ENCODE measurements at regions not wholly inside any gene's neighbourhood (a gene's known extent, or its start where the extent isn't known, plus 50 kb on each side); places are given as distances from the start of the nearest gene placed in this dataset.

DNA sequence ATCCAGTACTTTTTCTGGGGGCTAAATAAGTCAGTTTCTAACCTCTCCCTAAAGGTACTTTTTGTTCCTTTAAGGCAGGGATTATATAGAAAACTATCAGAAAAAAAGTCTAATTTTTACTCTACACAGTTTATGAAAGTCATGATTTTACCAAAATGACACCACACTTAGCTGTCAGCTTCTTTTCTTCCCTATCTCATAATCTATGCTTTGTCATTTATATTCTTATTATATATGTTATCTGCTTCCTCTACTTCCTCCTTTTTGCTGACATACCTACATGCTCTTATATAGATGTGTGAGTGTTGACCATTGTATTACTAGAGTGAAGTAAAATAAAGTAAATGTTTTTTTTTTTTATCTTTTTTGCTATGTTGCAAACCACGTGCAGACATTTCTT lies 203.9 kb upstream of the CHRM2 start:
- Histone ChIP-seq H3K36me3 (no peaks in the 10 kb centered on the region), H3K9me3 (peaks cover 0 to 3% (median 0%) of the 10 kb centered on the region in 4 donors), H3K27ac (no peak overlapping the region), H3K4me3 (no peak overlapping the region), H3K4me1 (peaks cover 0 to 13% (median 3%) of the 10 kb centered on the region in 4 donors), H3K27me3 (no peaks in the 10 kb centered on the region)
- TF ChIP-seq POLR2AphosphoS5 (IDR thresholded peaks at IDR 0.05) (no peak), POLR2A (IDR thresholded peaks at IDR 0.05) (no peak), EP300 (IDR thresholded peaks at IDR 0.05) (no peak)
- TF ChIP-seq, protein P1, sequence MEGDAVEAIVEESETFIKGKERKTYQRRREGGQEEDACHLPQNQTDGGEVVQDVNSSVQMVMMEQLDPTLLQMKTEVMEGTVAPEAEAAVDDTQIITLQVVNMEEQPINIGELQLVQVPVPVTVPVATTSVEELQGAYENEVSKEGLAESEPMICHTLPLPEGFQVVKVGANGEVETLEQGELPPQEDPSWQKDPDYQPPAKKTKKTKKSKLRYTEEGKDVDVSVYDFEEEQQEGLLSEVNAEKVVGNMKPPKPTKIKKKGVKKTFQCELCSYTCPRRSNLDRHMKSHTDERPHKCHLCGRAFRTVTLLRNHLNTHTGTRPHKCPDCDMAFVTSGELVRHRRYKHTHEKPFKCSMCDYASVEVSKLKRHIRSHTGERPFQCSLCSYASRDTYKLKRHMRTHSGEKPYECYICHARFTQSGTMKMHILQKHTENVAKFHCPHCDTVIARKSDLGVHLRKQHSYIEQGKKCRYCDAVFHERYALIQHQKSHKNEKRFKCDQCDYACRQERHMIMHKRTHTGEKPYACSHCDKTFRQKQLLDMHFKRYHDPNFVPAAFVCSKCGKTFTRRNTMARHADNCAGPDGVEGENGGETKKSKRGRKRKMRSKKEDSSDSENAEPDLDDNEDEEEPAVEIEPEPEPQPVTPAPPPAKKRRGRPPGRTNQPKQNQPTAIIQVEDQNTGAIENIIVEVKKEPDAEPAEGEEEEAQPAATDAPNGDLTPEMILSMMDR (IDR thresholded peaks at IDR 0.05): no peak
- no peak for DNase-seq
- WGBS, 2 donors: 33 to 36% methylated on average over 1 of the region's 1 CpG
- intact Hi-C loops (cut with DNase I): no loop called here

DNA sequence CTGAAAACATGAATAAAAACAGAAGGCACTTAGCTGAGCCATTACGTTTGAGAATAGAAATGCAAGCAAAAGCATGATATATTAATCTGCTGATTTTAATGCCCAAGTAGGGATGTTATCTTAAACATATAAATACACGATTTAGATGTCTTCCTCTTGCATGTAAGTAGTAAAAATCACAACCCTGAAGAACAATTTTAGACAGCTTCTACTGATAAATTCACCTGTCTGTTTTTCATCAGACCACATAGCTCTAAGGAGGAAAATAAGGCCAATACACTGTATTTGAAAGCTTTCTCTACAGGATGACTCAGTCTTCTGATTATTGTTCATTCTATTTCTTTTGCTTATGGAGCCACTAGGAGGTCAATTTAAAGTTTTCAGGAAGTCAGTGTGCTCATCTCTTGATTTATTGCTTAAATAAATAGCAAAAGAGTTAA lies 210.9 kb upstream of the CHRM2 start:
- WGBS, 2 donors: 57 to 65% methylated on average over 2 of the region's 2 CpGs
- intact Hi-C loops (cut with DNase I): no loop called here

DNA sequence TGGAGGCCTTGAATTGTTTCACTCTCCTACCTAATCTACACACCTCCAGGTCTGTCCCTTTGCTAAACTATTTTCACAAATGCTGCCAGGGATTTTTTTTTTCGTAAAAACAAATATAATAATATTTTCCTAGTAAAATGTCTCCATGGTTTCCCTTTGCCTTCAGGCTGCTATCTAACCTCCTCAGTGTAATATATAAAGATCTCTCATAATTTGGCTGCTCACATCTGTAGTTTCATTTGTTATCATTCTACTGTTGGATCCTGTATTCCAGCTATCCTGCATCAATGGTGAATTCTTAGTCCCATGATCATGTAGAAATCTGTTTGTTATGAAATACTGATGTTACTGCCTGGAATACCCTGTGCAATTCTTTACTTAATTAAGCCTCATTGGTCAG lies 211.9 kb upstream of the CHRM2 start:
- intact Hi-C loops (cut with DNase I): no loop called here
- H3K4me1 ChIP-seq: peaks cover 0 to 42% (median 25%) of the 10 kb centered on the region in 4 donors
- H3K27me3 ChIP-seq: no peaks in the 10 kb centered on the region
- 90 to 97% methylated on average over 1 of the region's 1 CpG for WGBS, 2 donors
- no peak overlapping the region for H3K4me3 ChIP-seq
- DNase-seq: no peak
- H3K27ac ChIP-seq: peak overlapping the region in 2 of 4 donors; percentile 53 to 57
- TF ChIP-seq, protein P1 (IDR thresholded peaks at IDR 0.05): no peak
- H3K9me3 ChIP-seq: no peaks in the 10 kb centered on the region
- H3K36me3 ChIP-seq: no peaks in the 10 kb centered on the region

More for the DNA sequence above, 210.9 kb upstream of the CHRM2 start:
- H3K9me3 ChIP-seq: no peaks in the 10 kb centered on the region
- H3K27ac ChIP-seq: peak overlapping the region in 3 of 4 donors; percentile 16 to 57 (median 53)
- no peak for DNase-seq
- no peaks in the 10 kb centered on the region for H3K36me3 ChIP-seq
- no peak overlapping the region for H3K4me3 ChIP-seq
- H3K4me1 ChIP-seq: peaks cover 0 to 35% (median 20%) of the 10 kb centered on the region in 4 donors
- no peaks in the 10 kb centered on the region for H3K27me3 ChIP-seq
- TF ChIP-seq POLR2AphosphoS5 (IDR thresholded peaks at IDR 0.05) (no peak), POLR2A (IDR thresholded peaks at IDR 0.05) (no peak), EP300 (IDR thresholded peaks at IDR 0.05) (no peak)
- TF ChIP-seq, protein P1 (IDR thresholded peaks at IDR 0.05): no peak

DNA sequence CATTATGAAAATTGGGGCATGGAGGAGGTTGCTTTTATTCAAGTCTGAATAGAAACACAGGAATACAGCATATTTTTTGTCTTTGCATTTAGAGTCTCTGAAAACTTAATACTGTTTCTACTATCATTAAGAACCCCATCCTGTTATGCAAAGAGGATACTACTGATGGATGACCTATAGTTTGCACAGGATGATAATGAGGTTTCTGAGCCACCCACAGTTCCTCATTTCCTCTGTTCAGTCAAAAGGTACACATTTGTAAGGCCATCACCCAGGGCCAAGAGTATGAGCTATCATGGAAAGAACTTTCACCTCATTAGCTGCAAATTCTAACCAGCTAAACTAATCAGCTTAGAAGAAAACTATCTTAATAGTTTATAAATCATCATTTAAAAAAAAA lies 213.0 kb upstream of the CHRM2 start:
- no peak overlapping the region for H3K27ac ChIP-seq
- H3K4me3 ChIP-seq: no peak overlapping the region
- intact Hi-C loops (cut with DNase I): no loop called here
- H3K36me3 ChIP-seq: no peaks in the 10 kb centered on the region
- no peak for TF ChIP-seq POLR2A (IDR thresholded peaks at IDR 0.05)
- no peak for TF ChIP-seq EP300 (IDR thresholded peaks at IDR 0.05)
- TF ChIP-seq POLR2AphosphoS5 (IDR thresholded peaks at IDR 0.05): no peak
- TF ChIP-seq, protein P1 (IDR thresholded peaks at IDR 0.05): no peak
- no peaks in the 10 kb centered on the region for H3K9me3 ChIP-seq
- H3K4me1 ChIP-seq: peaks cover 0 to 42% (median 25%) of the 10 kb centered on the region in 4 donors
- no peak for DNase-seq
- no peaks in the 10 kb centered on the region for H3K27me3 ChIP-seq

GRCh38 chr7:136654406-136654805 lies 214.0 kb upstream of the CHRM2 start:
- intact Hi-C loops (cut with DNase I): no loop called here
- no peaks in the 10 kb centered on the region for H3K36me3 ChIP-seq
- no peak for DNase-seq
- no peak overlapping the region for H3K27ac ChIP-seq
- TF ChIP-seq EP300 (IDR thresholded peaks at IDR 0.05) (no peak), POLR2AphosphoS5 (IDR thresholded peaks at IDR 0.05) (no peak), POLR2A (IDR thresholded peaks at IDR 0.05) (no peak)
- TF ChIP-seq, protein P1 (IDR thresholded peaks at IDR 0.05): no peak
- no peaks in the 10 kb centered on the region for H3K27me3 ChIP-seq
- no peak overlapping the region for H3K4me3 ChIP-seq
- peaks cover 0 to 42% (median 25%) of the 10 kb centered on the region in 4 donors for H3K4me1 ChIP-seq
- no peaks in the 10 kb centered on the region for H3K9me3 ChIP-seq
- 61 to 85% methylated on average over 3 of the region's 3 CpGs for WGBS, 2 donors

All from sigmoid colon (tissue), 6 donors.